Spleen (tissue), 11 donors: ENCODE measurements at regions not wholly inside any gene's neighbourhood (a gene's known extent, or its start where the extent isn't known, plus 50 kb on each side); places are given as distances from the start of the nearest gene placed in this dataset.

Source experiments
- DNase-seq: peaks from one replicate; pipeline ENCODE4 v3.0.0-alpha.2; 2020
- H3K27ac ChIP-seq, 8 donors: fragments of 200-600 bp; sonication (generic) in 7 of 8; 1 replicate in 4 of 8; 2 replicates in 4 of 8; pipeline versions ENCODE4 v1.5.0 to v1.8.0; 2016 to 2021; ENCODE audit warnings: inconsistent platforms in 4 of 8, mild to moderate bottlenecking in 4 of 8, moderate library complexity in 1 of 8
- H3K27me3 ChIP-seq, 7 donors: fragments of 200-600 bp; sonication (generic) in 6 of 7; replicated peaks in 1 of 7; 1 replicate in 4 of 7; 2 replicates in 3 of 7; pipeline versions ENCODE4 v1.5.0 to v1.8.0; 2016 to 2021; ENCODE audit warnings: inconsistent platforms in 3 of 7, mild to moderate bottlenecking in 1 of 7
- H3K36me3 ChIP-seq, 6 donors: fragments of 200-600 bp; sonication (generic) in 5 of 6; 1 replicate in 4 of 6; 2 replicates in 2 of 6; pipeline versions ENCODE4 v1.5.0 to v1.8.0; 2016 to 2021; ENCODE audit warnings: inconsistent platforms in 2 of 6
- H3K4me1 ChIP-seq, 6 donors: fragments of 200-600 bp; sonication (generic) in 5 of 6; 1 replicate in 3 of 6; 2 replicates in 3 of 6; pipeline versions ENCODE4 v1.5.0 to v1.8.0; 2016 to 2021; ENCODE audit warnings: inconsistent platforms in 3 of 6
- H3K4me3 ChIP-seq, 8 donors: fragments of 200-600 bp; sonication (generic) in 7 of 8; 1 replicate in 4 of 8; 2 replicates in 4 of 8; pipeline versions ENCODE4 v1.5.0 to v1.8.0; 2016 to 2021; ENCODE audit warnings: inconsistent platforms in 4 of 8, mild to moderate bottlenecking in 4 of 8, moderate library complexity in 2 of 8
- H3K9me3 ChIP-seq, 8 donors: fragments of 200-600 bp; sonication (generic) in 7 of 8; 1 replicate in 4 of 8; 2 replicates in 4 of 8; pipeline versions ENCODE4 v1.5.0 to v1.8.0; 2016 to 2021; ENCODE audit warnings: inconsistent platforms in 4 of 8
- CTCF ChIP-seq, 11 experiments: fragments of 200-600 bp in 7 of 11; fragments of 450-650 bp in 4 of 11; sonication (generic) in 4 of 11; IDR thresholded peaks in 8 of 11; conservative IDR thresholded peaks in 3 of 11; 1 replicate in 7 of 11; 2 replicates in 4 of 11; pipeline versions ENCODE4 v1.4.0 to v1.8.0; 2016 to 2021; ENCODE audit warnings: antibody characterized with exemption in 11 of 11, inconsistent platforms in 4 of 11, mild to moderate bottlenecking in 1 of 11
- POLR2A ChIP-seq, 3 donors: fragments of 450-650 bp; IDR thresholded peaks; one replicate each; pipeline ENCODE4 v1.5.1; 2017; ENCODE audit warnings: antibody characterized with exemption in 3 of 3, mild to moderate bottlenecking in 1 of 3
- POLR2AphosphoS5 ChIP-seq, 3 donors: sonication (generic); formaldehyde crosslinking; IDR thresholded peaks; one replicate each; pipeline ENCODE4 v1.5.1; 2017; ENCODE audit warnings: antibody characterized with exemption in 3 of 3
- WGBS, 5 donors: extraction: QIAGEN DNeasy Blood & Tissue Kit in 3 of 5; methylation state at CpG; one replicate each; pipeline versions ENCODE4 v1.1.5 to v1.1.7; 2013 to 2018; 5-methylcytosine and 5-hydroxymethylcytosine counted together
- intact Hi-C: fragments of 100-400 bp; cut with DNase I; formaldehyde crosslinking; loops from one replicate; pipeline ENCODE4 v1.15.0; 2023; ENCODE audit warnings: low total_unique reads
- donor health status: healthy with polysubstance abuse.
- donor health status: DM: no; HTN: no; CAD: no; lungs with moderate emphysema.
- donor health status: DM: no; HTN: no; CAD: no.
- donor health status: Bipolar disorder and iron deficiency.
- donor health status: healthy.
- donor health status: DM: no; HTN: no; CAD: no.
- donor health status: DM: yes; HTN: yes; CAD: no.

- WGBS, 5 donors: 37 to 63% (median 48%) methylated on average over 1 of the region's 1 CpG
- Histone ChIP-seq H3K36me3 (no peaks in the 10 kb centered on the region), H3K4me1 (no peaks in the 10 kb centered on the region), H3K9me3 (peaks cover 0 to 6% (median 0%) of the 10 kb centered on the region in 8 donors), H3K27ac (no peak overlapping the region), H3K4me3 (no peak overlapping the region), H3K27me3 (no peaks in the 10 kb centered on the region)
- no peak for TF ChIP-seq CTCF (IDR thresholded peaks at IDR 0.05 in 8 of 11, conservative IDR thresholded peaks at IDR 0.05 in 3 of 11)
- no peak for TF ChIP-seq POLR2A (IDR thresholded peaks at IDR 0.05)
- no peak for TF ChIP-seq POLR2AphosphoS5 (IDR thresholded peaks at IDR 0.05)
- no peak for DNase-seq
- intact Hi-C loops: no loop called here
Measured at GRCh38 chr1:72885017-72885416, 602.7 kb upstream of the NEGR1 start.

GRCh38 chr1:72869873-72870272 lies 587.5 kb upstream of the NEGR1 start:
- H3K27me3 ChIP-seq: no peaks in the 10 kb centered on the region
- TF ChIP-seq POLR2AphosphoS5 (IDR thresholded peaks at IDR 0.05) (no peak), POLR2A (IDR thresholded peaks at IDR 0.05) (no peak), CTCF (IDR thresholded peaks at IDR 0.05 in 8 of 11, conservative IDR thresholded peaks at IDR 0.05 in 3 of 11) (no peak)
- no peak overlapping the region for H3K27ac ChIP-seq
- intact Hi-C loops: no loop called here
- H3K4me1 ChIP-seq: no peaks in the 10 kb centered on the region
- no peaks in the 10 kb centered on the region for H3K36me3 ChIP-seq
- peaks cover 0 to 4% (median 0%) of the 10 kb centered on the region in 8 donors for H3K9me3 ChIP-seq
- H3K4me3 ChIP-seq: no peak overlapping the region
- no peak for DNase-seq

GRCh38 chr1:72869441-72869840 lies 587.1 kb upstream of the NEGR1 start:
- intact Hi-C loops: no loop called here
- no peaks in the 10 kb centered on the region for H3K4me1 ChIP-seq
- no peaks in the 10 kb centered on the region for H3K36me3 ChIP-seq
- H3K4me3 ChIP-seq: no peak overlapping the region
- peaks cover 0 to 4% (median 0%) of the 10 kb centered on the region in 8 donors for H3K9me3 ChIP-seq
- DNase-seq: no peak
- no peaks in the 10 kb centered on the region for H3K27me3 ChIP-seq
- no peak for TF ChIP-seq POLR2AphosphoS5 (IDR thresholded peaks at IDR 0.05)
- no peak for TF ChIP-seq POLR2A (IDR thresholded peaks at IDR 0.05)
- no peak for TF ChIP-seq CTCF (IDR thresholded peaks at IDR 0.05 in 8 of 11, conservative IDR thresholded peaks at IDR 0.05 in 3 of 11)
- H3K27ac ChIP-seq: no peak overlapping the region

GRCh38 chr1:72851597-72851996 lies 569.3 kb upstream of the NEGR1 start:
- intact Hi-C loops: no loop called here
- WGBS, 5 donors: 49 to 71% (median 61%) methylated on average over 4 of the region's 4 CpGs
- no peaks in the 10 kb centered on the region for H3K9me3 ChIP-seq
- no peak overlapping the region for H3K27ac ChIP-seq
- DNase-seq: no peak
- no peak for TF ChIP-seq POLR2A (IDR thresholded peaks at IDR 0.05)
- TF ChIP-seq POLR2AphosphoS5 (IDR thresholded peaks at IDR 0.05): no peak
- TF ChIP-seq CTCF (IDR thresholded peaks at IDR 0.05 in 8 of 11, conservative IDR thresholded peaks at IDR 0.05 in 3 of 11): no peak
- no peak overlapping the region for H3K4me3 ChIP-seq
- no peaks in the 10 kb centered on the region for H3K4me1 ChIP-seq
- H3K36me3 ChIP-seq: no peaks in the 10 kb centered on the region
- H3K27me3 ChIP-seq: no peaks in the 10 kb centered on the region
